ENCODE measurements at regions not wholly inside any gene's neighbourhood (a gene's known extent, or its start where the extent isn't known, plus 50 kb on each side); places are given as distances from the start of the nearest gene placed in this dataset.

GRCh38 chr3:168545591-168545990 lies 449.9 kb upstream of the GOLIM4 start:
- 7 to 14% (median 10%) methylated on average over 1 of the region's 1 CpG for WGBS, 3 donors
- intact Hi-C loops (cut with DNase I) = no loop called here
- no peaks in the 10 kb centered on the region for H3K4me1 ChIP-seq (ENCODE audit: insufficient read depth)
- H3K27ac ChIP-seq = no peak overlapping the region
- DNase-seq = no peak
- TF ChIP-seq EP300 (IDR thresholded peaks at IDR 0.05) (no peak), POLR2A (IDR thresholded peaks at IDR 0.05) (no peak), CTCF (IDR thresholded peaks at IDR 0.05) (no peak)
- no peaks in the 10 kb centered on the region for H3K9me3 ChIP-seq
- no peaks in the 10 kb centered on the region for H3K27me3 ChIP-seq
- H3K4me3 ChIP-seq = no peak overlapping the region
- no peaks in the 10 kb centered on the region for H3K36me3 ChIP-seq

GRCh38 chr3:168544097-168544957 lies 448.6 kb upstream of the GOLIM4 start:
- Histone ChIP-seq H3K9me3 (no peaks in the 10 kb centered on the region), H3K27ac (no peak overlapping the region), H3K36me3 (no peaks in the 10 kb centered on the region), H3K27me3 (no peaks in the 10 kb centered on the region), H3K4me1 (ENCODE audit: insufficient read depth) (no peaks in the 10 kb centered on the region), H3K4me3 (no peak overlapping the region)
- no peak for DNase-seq
- intact Hi-C loops (cut with DNase I) = no loop called here
- TF ChIP-seq POLR2A (IDR thresholded peaks at IDR 0.05) (no peak), EP300 (IDR thresholded peaks at IDR 0.05) (no peak), CTCF (IDR thresholded peaks at IDR 0.05) (no peak)

GRCh38 chr3:168540726-168541125 lies 445.0 kb upstream of the GOLIM4 start:
- intact Hi-C loops (cut with DNase I) = no loop called here
- no peak for DNase-seq
- WGBS, 3 donors = 30 to 52% (median 37%) methylated on average over 2 of the region's 2 CpGs
- no peaks in the 10 kb centered on the region for H3K4me1 ChIP-seq (ENCODE audit: insufficient read depth)
- no peak for TF ChIP-seq POLR2A (IDR thresholded peaks at IDR 0.05)
- TF ChIP-seq CTCF (IDR thresholded peaks at IDR 0.05) = no peak
- TF ChIP-seq EP300 (IDR thresholded peaks at IDR 0.05) = no peak
- no peak overlapping the region for H3K4me3 ChIP-seq
- no peak overlapping the region for H3K27ac ChIP-seq
- no peaks in the 10 kb centered on the region for H3K36me3 ChIP-seq
- no peaks in the 10 kb centered on the region for H3K27me3 ChIP-seq
- H3K9me3 ChIP-seq = no peaks in the 10 kb centered on the region

- 75 to 89% (median 77%) methylated on average over 1 of the region's 1 CpG for WGBS, 3 donors
These were observed 444.2 kb upstream of the GOLIM4 start for GRCh38 chr3:168539909-168540308.

More at GRCh38 chr3:168539909-168540308, 444.2 kb upstream of the GOLIM4 start:
- no peaks in the 10 kb centered on the region for H3K4me1 ChIP-seq (ENCODE audit: insufficient read depth)
- H3K9me3 ChIP-seq = no peaks in the 10 kb centered on the region
- TF ChIP-seq POLR2A (IDR thresholded peaks at IDR 0.05) (no peak), EP300 (IDR thresholded peaks at IDR 0.05) (no peak), CTCF (IDR thresholded peaks at IDR 0.05) (no peak)
- no peak for DNase-seq
- H3K27me3 ChIP-seq = no peaks in the 10 kb centered on the region
- intact Hi-C loops (cut with DNase I) = no loop called here
- H3K36me3 ChIP-seq = no peaks in the 10 kb centered on the region
- H3K27ac ChIP-seq = no peak overlapping the region
- H3K4me3 ChIP-seq = no peak overlapping the region

All from ovary (tissue), 7 donors.